Activated naive CD8-positive, alpha-beta T cell treated with anti-CD3 and anti-CD28 coated beads, Interleukin-2, amount 50 U/mL, for 24 hours (primary cell): ENCODE measurements at regions not wholly inside any gene's neighbourhood (a gene's known extent, or its start where the extent isn't known, plus 50 kb on each side); places are given as distances from the start of the nearest gene placed in this dataset.
A peak's percentile ranks its signal among the peaks of the same experiment; 100 is the strongest.

Experiments used
- ATAC-seq: fragments of 150-1000 bp; cut with Tn5 transposase; one replicate; pipeline ENCODE4 v1.10.0; 2021
- DNase-seq: peaks from one replicate; pipeline ENCODE4 v3.0.0; 2021
- H3K27ac Mint-ChIP-seq: one replicate; pipeline ENCODE4 v1.8.0; 2021; ENCODE audit warnings: mild to moderate bottlenecking, mixed read lengths
- H3K27me3 Mint-ChIP-seq: one replicate; pipeline ENCODE4 v1.8.0; 2021; ENCODE audit warnings: mixed read lengths
- H3K36me3 Mint-ChIP-seq: one replicate; pipeline ENCODE4 v1.8.0; 2021; ENCODE audit warnings: low read depth, mixed read lengths
- H3K4me1 Mint-ChIP-seq: one replicate; pipeline ENCODE4 v1.8.0; 2021; ENCODE audit warnings: mixed read lengths
- H3K4me3 Mint-ChIP-seq: one replicate; pipeline ENCODE4 v1.8.0; 2021; ENCODE audit warnings: mild to moderate bottlenecking, moderate library complexity, mixed read lengths
- H3K9me3 Mint-ChIP-seq: one replicate; pipeline ENCODE4 v1.8.0; 2021; ENCODE audit warnings: mixed read lengths

- Mint-ChIP-seq H3K4me1 (no peaks in the 10 kb centered on the region), H3K9me3 (no peaks in the 10 kb centered on the region), H3K27me3 (no peaks in the 10 kb centered on the region), H3K4me3 (no peak overlapping the region), H3K36me3 (no peaks in the 10 kb centered on the region), H3K27ac (no peak overlapping the region)
- DNase-seq (no peak), ATAC-seq (no peak)
Observed at GRCh38 chr6:79797163-79797764, 150.1 kb downstream of the ELOVL4 start.

- no peaks in the 10 kb centered on the region for H3K27me3 Mint-ChIP-seq
- no peaks in the 10 kb centered on the region for H3K9me3 Mint-ChIP-seq
- H3K4me1 Mint-ChIP-seq, result no peaks in the 10 kb centered on the region
- no peaks in the 10 kb centered on the region for H3K36me3 Mint-ChIP-seq
- no peak overlapping the region for H3K4me3 Mint-ChIP-seq
- no peak overlapping the region for H3K27ac Mint-ChIP-seq
- DNase-seq, result no peak
- ATAC-seq, result no peak
Observed at GRCh38 chr6:79796197-79796596, 151.2 kb downstream of the ELOVL4 start.

GRCh38 chr6:79789896-79790295 lies 157.5 kb downstream of the ELOVL4 start:
- ATAC-seq, result no peak
- Mint-ChIP-seq H3K4me1 (no peaks in the 10 kb centered on the region), H3K27me3 (no peaks in the 10 kb centered on the region), H3K4me3 (no peak overlapping the region), H3K9me3 (no peaks in the 10 kb centered on the region), H3K36me3 (no peaks in the 10 kb centered on the region), H3K27ac (no peak overlapping the region)
- no peak for DNase-seq

- ATAC-seq (no peak), DNase-seq (no peak)
- no peak overlapping the region for H3K4me3 Mint-ChIP-seq
- H3K4me1 Mint-ChIP-seq, result no peaks in the 10 kb centered on the region
- H3K27me3 Mint-ChIP-seq, result peaks cover 2% of the 10 kb centered on the region
- no peak overlapping the region for H3K27ac Mint-ChIP-seq
- no peaks in the 10 kb centered on the region for H3K9me3 Mint-ChIP-seq
- no peaks in the 10 kb centered on the region for H3K36me3 Mint-ChIP-seq
Observed at GRCh38 chr6:79788756-79789155, 157.6 kb downstream of the SH3BGRL2 start.

- no peaks in the 10 kb centered on the region for H3K36me3 Mint-ChIP-seq
- peaks cover 2% of the 10 kb centered on the region for H3K27me3 Mint-ChIP-seq
- no peaks in the 10 kb centered on the region for H3K4me1 Mint-ChIP-seq
- ATAC-seq (no peak), DNase-seq (no peak)
- H3K27ac Mint-ChIP-seq, result no peak overlapping the region
- H3K4me3 Mint-ChIP-seq, result no peak overlapping the region
- no peaks in the 10 kb centered on the region for H3K9me3 Mint-ChIP-seq
Observed at GRCh38 chr6:79787626-79788025, 156.5 kb downstream of the SH3BGRL2 start.

- Mint-ChIP-seq H3K9me3 (no peaks in the 10 kb centered on the region), H3K27me3 (peaks cover 2% of the 10 kb centered on the region), H3K4me1 (no peaks in the 10 kb centered on the region), H3K4me3 (no peak overlapping the region), H3K36me3 (no peaks in the 10 kb centered on the region), H3K27ac (no peak overlapping the region)
- no peak for ATAC-seq
- no peak for DNase-seq
Observed at GRCh38 chr6:79784395-79784753, 153.2 kb downstream of the SH3BGRL2 start.

- Mint-ChIP-seq H3K4me1 (no peaks in the 10 kb centered on the region), H3K36me3 (no peaks in the 10 kb centered on the region), H3K27ac (no peak overlapping the region), H3K9me3 (no peaks in the 10 kb centered on the region), H3K27me3 (peaks cover 2% of the 10 kb centered on the region), H3K4me3 (no peak overlapping the region)
- DNase-seq (no peak), ATAC-seq (no peak)
Observed at GRCh38 chr6:79783670-79784394, 152.7 kb downstream of the SH3BGRL2 start.

- ATAC-seq (peak; percentile 42), DNase-seq (no peak)
- Mint-ChIP-seq H3K27me3 (peaks cover 2% of the 10 kb centered on the region), H3K9me3 (no peaks in the 10 kb centered on the region), H3K4me3 (no peak overlapping the region), H3K27ac (no peak overlapping the region), H3K36me3 (no peaks in the 10 kb centered on the region), H3K4me1 (no peaks in the 10 kb centered on the region)
Observed at GRCh38 chr6:79782792-79783580, 151.9 kb downstream of the SH3BGRL2 start.

- H3K4me1 Mint-ChIP-seq, result peaks cover 7% of the 10 kb centered on the region
- peaks cover 2% of the 10 kb centered on the region for H3K27me3 Mint-ChIP-seq
- no peaks in the 10 kb centered on the region for H3K36me3 Mint-ChIP-seq
- DNase-seq (no peak), ATAC-seq (no peak)
- H3K27ac Mint-ChIP-seq, result no peak overlapping the region
- no peaks in the 10 kb centered on the region for H3K9me3 Mint-ChIP-seq
- no peak overlapping the region for H3K4me3 Mint-ChIP-seq
Observed at GRCh38 chr6:79781916-79782315, 150.8 kb downstream of the SH3BGRL2 start.

GRCh38 chr6:79780881-79781280 lies 149.8 kb downstream of the SH3BGRL2 start:
- H3K4me1 Mint-ChIP-seq, result peaks cover 7% of the 10 kb centered on the region

GRCh38 chr6:79778816-79779215 lies 147.7 kb downstream of the SH3BGRL2 start:
- H3K36me3 Mint-ChIP-seq, result no peaks in the 10 kb centered on the region
- no peaks in the 10 kb centered on the region for H3K9me3 Mint-ChIP-seq
- peaks cover 5% of the 10 kb centered on the region for H3K27me3 Mint-ChIP-seq
- DNase-seq (no peak), ATAC-seq (no peak)
- peaks cover 7% of the 10 kb centered on the region for H3K4me1 Mint-ChIP-seq
- no peak overlapping the region for H3K4me3 Mint-ChIP-seq
- H3K27ac Mint-ChIP-seq, result no peak overlapping the region

More at GRCh38 chr6:79780881-79781280, 149.8 kb downstream of the SH3BGRL2 start:
- ATAC-seq (no peak), DNase-seq (no peak)
- H3K27ac Mint-ChIP-seq, result no peak overlapping the region
- H3K4me3 Mint-ChIP-seq, result no peak overlapping the region
- no peaks in the 10 kb centered on the region for H3K9me3 Mint-ChIP-seq
- peaks cover 7% of the 10 kb centered on the region for H3K27me3 Mint-ChIP-seq
- no peaks in the 10 kb centered on the region for H3K36me3 Mint-ChIP-seq

- Mint-ChIP-seq H3K4me3 (peak overlapping the region; percentile 72), H3K27me3 (peaks cover 5% of the 10 kb centered on the region), H3K9me3 (no peaks in the 10 kb centered on the region), H3K36me3 (no peaks in the 10 kb centered on the region), H3K4me1 (peaks cover 7% of the 10 kb centered on the region), H3K27ac (peak overlapping the region; percentile 38)
- DNase-seq (peak; percentile 93), ATAC-seq (peak; percentile 58)
Observed at GRCh38 chr6:79777713-79778579, 146.8 kb downstream of the SH3BGRL2 start.

GRCh38 chr6:79776076-79776475 lies 144.9 kb downstream of the SH3BGRL2 start:
- Mint-ChIP-seq H3K4me1 (peaks cover 7% of the 10 kb centered on the region), H3K36me3 (no peaks in the 10 kb centered on the region), H3K9me3 (no peaks in the 10 kb centered on the region), H3K27me3 (peaks cover 5% of the 10 kb centered on the region), H3K4me3 (no peak overlapping the region), H3K27ac (no peak overlapping the region)
- ATAC-seq, result no peak
- DNase-seq, result no peak

- ATAC-seq, result no peak
- no peaks in the 10 kb centered on the region for H3K36me3 Mint-ChIP-seq
Observed at GRCh38 chr6:79775222-79775621, 144.1 kb downstream of the SH3BGRL2 start.

More at GRCh38 chr6:79775222-79775621, 144.1 kb downstream of the SH3BGRL2 start:
- no peak for DNase-seq
- no peak overlapping the region for H3K4me3 Mint-ChIP-seq
- no peaks in the 10 kb centered on the region for H3K9me3 Mint-ChIP-seq
- peaks cover 7% of the 10 kb centered on the region for H3K4me1 Mint-ChIP-seq
- H3K27ac Mint-ChIP-seq, result no peak overlapping the region
- peaks cover 5% of the 10 kb centered on the region for H3K27me3 Mint-ChIP-seq
